ENCODE measurements at regions not wholly inside any gene's neighbourhood (a gene's known extent, or its start where the extent isn't known, plus 50 kb on each side); places are given as distances from the start of the nearest gene placed in this dataset.

DNA sequence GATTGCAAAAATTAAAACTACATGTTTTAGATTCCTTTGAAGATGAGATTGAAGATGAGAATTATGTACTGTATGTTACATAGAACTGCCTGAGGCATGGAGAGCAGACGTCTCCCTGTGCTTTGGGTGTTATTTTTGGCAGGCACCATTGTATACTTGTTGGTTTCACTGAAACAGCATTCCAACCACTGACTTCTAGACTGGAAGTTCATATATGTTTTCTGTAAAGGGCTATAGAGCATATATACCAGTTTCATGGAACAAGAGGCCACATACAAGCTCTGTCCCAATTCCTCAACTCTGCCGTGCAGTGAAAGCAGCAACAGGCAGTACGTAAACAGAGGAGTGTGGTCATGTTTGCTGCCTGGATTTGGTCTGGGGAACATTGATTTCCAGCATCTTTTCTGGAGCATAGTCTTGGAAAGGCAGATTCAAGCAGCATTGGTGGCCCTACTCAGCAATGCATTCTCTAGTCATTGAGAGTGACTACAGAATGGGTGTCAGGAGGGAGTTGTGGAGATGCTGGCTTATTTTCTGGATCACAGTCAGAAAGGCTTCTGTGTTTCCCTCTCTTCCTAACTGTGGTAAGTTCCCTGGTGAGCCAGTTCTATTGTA, 57.6 kb upstream of the CNTN1 start:
- FAIRE-seq = no peak
- ChIA-PET CTCF (no interaction called here), POLR2A (no interaction called here), SMC1A (ENCODE audit: uncharacterized antibody, unreplicated experiment) (no interaction called here), RAD21 (ENCODE audit: unreplicated experiment) (no interaction called here)
- no peaks in the 10 kb centered on the region for H3K9me3 ChIP-seq (replicated peaks; ENCODE audit: control insufficient read depth, insufficient read depth, low read length)
- in situ Hi-C loops (cut with MboI) = no loop called here
- H3K4me2 ChIP-seq (ENCODE audit: control insufficient read depth, insufficient read depth) = no peak overlapping the region
- no peaks in the 10 kb centered on the region for H3K27me3 ChIP-seq (replicated peaks in 1 of 2; ENCODE audit: control insufficient read depth in 2 of 2, insufficient read depth in 2 of 2, low read length in 1 of 2)
- H2AFZ ChIP-seq (ENCODE audit: control insufficient read depth, low read depth, low read length) = no peak overlapping the region
- no peak for ATAC-seq
- H3K4me3 ChIP-seq = no peak overlapping the region
- no peaks in the 10 kb centered on the region for H4K20me1 ChIP-seq (ENCODE audit: control insufficient read depth, insufficient read depth)
- WGBS (ENCODE audit: insufficient coverage, insufficient replicate concordance, low lambda C conversion rate, missing lambda C conversion rate) = 38% methylated on average over 3 of the region's 3 CpGs
- no peak overlapping the region for H3K9ac ChIP-seq (ENCODE audit: control insufficient read depth, insufficient read depth, low read length)
- BruUV-seq (replicated peaks) = no TSS peak
- H3K79me2 ChIP-seq (ENCODE audit: control insufficient read depth, insufficient read depth, low read length) = no peaks in the 10 kb centered on the region
- no peaks in the 10 kb centered on the region for H3K36me3 ChIP-seq (ENCODE audit: control insufficient read depth in 2 of 2, insufficient read depth in 2 of 2, low read length in 1 of 2)
- no peak for DNase-seq (ENCODE audit: low read depth, low spot score)
- no peaks in the 10 kb centered on the region for H3K4me1 ChIP-seq (ENCODE audit: control insufficient read depth, insufficient read depth, low read length)
- intact Hi-C loops (cut with micrococcal nuclease; ENCODE audit: unreplicated experiment) = no loop called here
- TF ChIP-seq SMC3 (IDR thresholded peaks at IDR 0.05; ENCODE audit: borderline replicate concordance, low read length) (no peak), TBL1XR1 (IDR thresholded peaks at IDR 0.05; ENCODE audit: low read depth, low read length) (no peak), TCF3 (IDR thresholded peaks at IDR 0.05; ENCODE audit: borderline replicate concordance, insufficient read depth, low read depth, low read length) (no peak), CHD1 (IDR thresholded peaks at IDR 0.05; ENCODE audit: low read depth, low read length) (no peak), NRF1 (conservative IDR thresholded peaks at IDR 0.05; ENCODE audit: low read depth, low read length) (no peak), CEBPB (IDR thresholded peaks at IDR 0.05; ENCODE audit: borderline replicate concordance in 1 of 2, low read depth in 2 of 2, low read length in 2 of 2) (no peak), NFXL1 (IDR thresholded peaks at IDR 0.05; ENCODE audit: borderline replicate concordance) (no peak), ESRRA (IDR thresholded peaks at IDR 0.05; ENCODE audit: low read length) (no peak), GABPA (IDR thresholded peaks at IDR 0.05; ENCODE audit: low read depth) (no peak), NFIC (IDR thresholded peaks at IDR 0.05; ENCODE audit: low read depth, low read length) (no peak)
- TF ChIP-seq, protein P1, sequence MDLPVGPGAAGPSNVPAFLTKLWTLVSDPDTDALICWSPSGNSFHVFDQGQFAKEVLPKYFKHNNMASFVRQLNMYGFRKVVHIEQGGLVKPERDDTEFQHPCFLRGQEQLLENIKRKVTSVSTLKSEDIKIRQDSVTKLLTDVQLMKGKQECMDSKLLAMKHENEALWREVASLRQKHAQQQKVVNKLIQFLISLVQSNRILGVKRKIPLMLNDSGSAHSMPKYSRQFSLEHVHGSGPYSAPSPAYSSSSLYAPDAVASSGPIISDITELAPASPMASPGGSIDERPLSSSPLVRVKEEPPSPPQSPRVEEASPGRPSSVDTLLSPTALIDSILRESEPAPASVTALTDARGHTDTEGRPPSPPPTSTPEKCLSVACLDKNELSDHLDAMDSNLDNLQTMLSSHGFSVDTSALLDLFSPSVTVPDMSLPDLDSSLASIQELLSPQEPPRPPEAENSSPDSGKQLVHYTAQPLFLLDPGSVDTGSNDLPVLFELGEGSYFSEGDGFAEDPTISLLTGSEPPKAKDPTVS (IDR thresholded peaks at IDR 0.05; ENCODE audit: low read depth, low read length) = no peak
- TF ChIP-seq, protein P2, sequence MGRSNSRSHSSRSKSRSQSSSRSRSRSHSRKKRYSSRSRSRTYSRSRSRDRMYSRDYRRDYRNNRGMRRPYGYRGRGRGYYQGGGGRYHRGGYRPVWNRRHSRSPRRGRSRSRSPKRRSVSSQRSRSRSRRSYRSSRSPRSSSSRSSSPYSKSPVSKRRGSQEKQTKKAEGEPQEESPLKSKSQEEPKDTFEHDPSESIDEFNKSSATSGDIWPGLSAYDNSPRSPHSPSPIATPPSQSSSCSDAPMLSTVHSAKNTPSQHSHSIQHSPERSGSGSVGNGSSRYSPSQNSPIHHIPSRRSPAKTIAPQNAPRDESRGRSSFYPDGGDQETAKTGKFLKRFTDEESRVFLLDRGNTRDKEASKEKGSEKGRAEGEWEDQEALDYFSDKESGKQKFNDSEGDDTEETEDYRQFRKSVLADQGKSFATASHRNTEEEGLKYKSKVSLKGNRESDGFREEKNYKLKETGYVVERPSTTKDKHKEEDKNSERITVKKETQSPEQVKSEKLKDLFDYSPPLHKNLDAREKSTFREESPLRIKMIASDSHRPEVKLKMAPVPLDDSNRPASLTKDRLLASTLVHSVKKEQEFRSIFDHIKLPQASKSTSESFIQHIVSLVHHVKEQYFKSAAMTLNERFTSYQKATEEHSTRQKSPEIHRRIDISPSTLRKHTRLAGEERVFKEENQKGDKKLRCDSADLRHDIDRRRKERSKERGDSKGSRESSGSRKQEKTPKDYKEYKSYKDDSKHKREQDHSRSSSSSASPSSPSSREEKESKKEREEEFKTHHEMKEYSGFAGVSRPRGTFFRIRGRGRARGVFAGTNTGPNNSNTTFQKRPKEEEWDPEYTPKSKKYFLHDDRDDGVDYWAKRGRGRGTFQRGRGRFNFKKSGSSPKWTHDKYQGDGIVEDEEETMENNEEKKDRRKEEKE (IDR thresholded peaks at IDR 0.05) = no peak
- no peak overlapping the region for H3K27ac ChIP-seq (ENCODE audit: control insufficient read depth, insufficient read depth)

Data from GM12878 (cell line).